AG09309 (cell line): ENCODE measurements at regions not wholly inside any gene's neighbourhood (a gene's known extent, or its start where the extent isn't known, plus 50 kb on each side); places are given as distances from the start of the nearest gene placed in this dataset.
A peak's percentile ranks its signal among the peaks of the same experiment; 100 is the strongest.

Experiments
- DNase-seq: peaks from one replicate; pipeline ENCODE4 v3.0.0-alpha.2; 2010; ENCODE audit warnings: low read depth
- H3K4me3 ChIP-seq: 2 replicates; pipeline ENCODE4 v1.5.1; 2011; ENCODE audit warnings: mild to moderate bottlenecking, low read depth, low read length, moderate library complexity; ENCODE audit not compliant: control insufficient read depth
- CTCF ChIP-seq: IDR thresholded peaks from 2 replicates; pipeline ENCODE4 v1.5.1; 2011; ENCODE audit warnings: mild to moderate bottlenecking, low read depth, low read length, inconsistent platforms; ENCODE audit not compliant: insufficient read depth, control insufficient read depth; ENCODE audit errors: missing control alignments

GRCh38 chr3:144763878-144764454, 792.3 kb downstream of the DIPK2A start:
- no peak for DNase-seq
- no peak for TF ChIP-seq CTCF
- no peak overlapping the region for H3K4me3 ChIP-seq

GRCh38 chr3:144770281-144770680, 798.7 kb downstream of the DIPK2A start:
- no peak for TF ChIP-seq CTCF
- DNase-seq = no peak
- H3K4me3 ChIP-seq = no peak overlapping the region

GRCh38 chr3:144770915-144771351, 799.3 kb downstream of the DIPK2A start:
- H3K4me3 ChIP-seq = no peak overlapping the region
- peak; percentile 5 for DNase-seq
- TF ChIP-seq CTCF = peak; percentile 36

GRCh38 chr3:144771381-144771870, 799.8 kb downstream of the DIPK2A start:
- DNase-seq = peak; percentile 53
- no peak for TF ChIP-seq CTCF
- H3K4me3 ChIP-seq = no peak overlapping the region

- TF ChIP-seq CTCF = no peak
- DNase-seq = no peak
- H3K4me3 ChIP-seq = no peak overlapping the region
Measured at GRCh38 chr3:144772372-144772771, 800.7 kb downstream of the DIPK2A start.

- DNase-seq = no peak
- TF ChIP-seq CTCF = no peak
- no peak overlapping the region for H3K4me3 ChIP-seq
Measured at GRCh38 chr3:144773350-144773749, 801.7 kb downstream of the DIPK2A start.
